H9 (cell line): ENCODE measurements at regions not wholly inside any gene's neighbourhood (a gene's known extent, or its start where the extent isn't known, plus 50 kb on each side); places are given as distances from the start of the nearest gene placed in this dataset.

Experiments
- DNase-seq: peaks from one replicate; pipeline ENCODE4 v3.0.0-alpha.2; 2017
- H2AFZ ChIP-seq: one replicate; pipeline ENCODE4 v1.6.1; 2013; ENCODE audit warnings: mild to moderate bottlenecking, low read length, control low read depth, moderate library complexity
- H2AK5ac ChIP-seq: 2 replicates; pipeline ENCODE4 v1.6.1; 2013; ENCODE audit warnings: low read length, control low read depth, mixed read lengths; ENCODE audit not compliant: insufficient read length
- H2BK120ac ChIP-seq: one replicate; pipeline ENCODE4 v1.6.1; 2013; ENCODE audit warnings: low read depth, mild to moderate bottlenecking, low read length, control low read depth, inconsistent platforms; ENCODE audit not compliant: poor library complexity, severe bottlenecking
- H2BK12ac ChIP-seq: 2 replicates; pipeline ENCODE4 v1.6.1; 2013; ENCODE audit warnings: low read length, control low read depth, mixed read lengths, low read depth; ENCODE audit not compliant: insufficient read length
- H2BK15ac ChIP-seq: 2 replicates; pipeline ENCODE4 v1.6.1; 2013; ENCODE audit warnings: low read depth, low read length, control low read depth
- H2BK20ac ChIP-seq: one replicate; pipeline ENCODE4 v1.6.1; 2013; ENCODE audit warnings: low read depth, mild to moderate bottlenecking, low read length, control low read depth, inconsistent platforms; ENCODE audit not compliant: poor library complexity, severe bottlenecking
- H2BK5ac ChIP-seq: 2 replicates; pipeline ENCODE4 v1.6.1; 2013; ENCODE audit warnings: low read length, control low read depth, mixed read lengths; ENCODE audit not compliant: insufficient read length
- H3K14ac ChIP-seq: 2 replicates; pipeline ENCODE4 v1.6.1; 2013; ENCODE audit warnings: low read length, control low read depth; ENCODE audit not compliant: insufficient read depth
- H3K18ac ChIP-seq: 2 replicates; pipeline ENCODE4 v1.6.1; 2013; ENCODE audit warnings: low read depth, mild to moderate bottlenecking, mixed read lengths, low read length, control low read depth; ENCODE audit not compliant: insufficient read length
- H3K23ac ChIP-seq: 2 replicates; pipeline ENCODE4 v1.6.1; 2013; ENCODE audit warnings: low read length, control low read depth, mixed read lengths, low read depth; ENCODE audit not compliant: insufficient read length
- H3K23me2 ChIP-seq: 2 replicates; pipeline ENCODE4 v1.6.1; 2013; ENCODE audit warnings: low read depth, mild to moderate bottlenecking, mixed read lengths, low read length, control low read depth; ENCODE audit not compliant: insufficient read length, poor library complexity, severe bottlenecking
- H3K27ac ChIP-seq: 2 replicates; pipeline ENCODE4 v1.5.1; 2013; ENCODE audit warnings: low read length, control low read depth, mixed read lengths, low read depth; ENCODE audit not compliant: insufficient read length
- H3K27me3 ChIP-seq: 2 replicates; pipeline ENCODE4 v1.6.1; 2013; ENCODE audit warnings: low read length, control low read depth, inconsistent platforms; ENCODE audit not compliant: insufficient read depth
- H3K4ac ChIP-seq: 2 replicates; pipeline ENCODE4 v1.6.1; 2013; ENCODE audit warnings: low read depth, mild to moderate bottlenecking, control low read depth, inconsistent platforms, low read length, moderate library complexity
- H3K4me1 ChIP-seq: 2 replicates; pipeline ENCODE4 v1.6.1; 2013; ENCODE audit warnings: low read length, control low read depth, inconsistent platforms; ENCODE audit not compliant: insufficient read depth
- H3K4me2 ChIP-seq: 2 replicates; pipeline ENCODE4 v1.6.1; 2013; ENCODE audit warnings: low read length, control low read depth, mixed read lengths; ENCODE audit not compliant: insufficient read length, insufficient read depth
- H3K56ac ChIP-seq: 2 replicates; pipeline ENCODE4 v1.6.1; 2013; ENCODE audit warnings: low read depth, mild to moderate bottlenecking, mixed read lengths, low read length, control low read depth; ENCODE audit not compliant: insufficient read length
- H3K79me1 ChIP-seq: 2 replicates; pipeline ENCODE4 v1.6.1; 2013; ENCODE audit warnings: low read depth, mild to moderate bottlenecking, moderate library complexity, low read length, control low read depth, inconsistent platforms; ENCODE audit not compliant: insufficient read depth, poor library complexity, severe bottlenecking
- H3K79me2 ChIP-seq: 2 replicates; pipeline ENCODE4 v1.6.1; 2013; ENCODE audit warnings: low read length, control low read depth, inconsistent platforms; ENCODE audit not compliant: insufficient read depth
- H3K9ac ChIP-seq: 2 replicates; pipeline ENCODE4 v1.6.1; 2013; ENCODE audit warnings: low read length, control low read depth, mixed read lengths; ENCODE audit not compliant: insufficient read length; ENCODE audit errors: extremely low read depth
- H3K9me3 ChIP-seq: one replicate; pipeline ENCODE4 v1.6.1; 2013; ENCODE audit warnings: low read depth, low read length, inconsistent platforms; ENCODE audit not compliant: control insufficient read depth
- H3T11ph ChIP-seq: one replicate; pipeline ENCODE4 v1.6.1; 2013; ENCODE audit warnings: mild to moderate bottlenecking, low read length, control low read depth, inconsistent platforms
- H4K20me1 ChIP-seq: one replicate; pipeline ENCODE4 v1.6.1; 2013; ENCODE audit not compliant: control insufficient read depth, insufficient read length, insufficient read depth
- H4K5ac ChIP-seq: 2 replicates; pipeline ENCODE4 v1.6.1; 2013; ENCODE audit warnings: low read depth, mild to moderate bottlenecking, mixed read lengths, low read length, control low read depth; ENCODE audit not compliant: insufficient read length
- H4K8ac ChIP-seq: replicated peaks from 2 replicates; pipeline ENCODE4 v1.6.1; 2013; ENCODE audit warnings: low read length, control low read depth, mixed read lengths, low read depth; ENCODE audit not compliant: insufficient read length
- H4K91ac ChIP-seq: 2 replicates; pipeline ENCODE4 v1.6.1; 2013; ENCODE audit warnings: low read depth, mild to moderate bottlenecking, moderate library complexity, mixed read lengths, low read length, control low read depth; ENCODE audit not compliant: insufficient read length
- H3K27ac Mint-ChIP-seq, 3 experiments: 2 replicates in 2 of 3; 3 replicates in 1 of 3; pipeline ENCODE4 v1.8.0; 2020 to 2021; ENCODE audit warnings: mixed read lengths in 3 of 3, mild to moderate bottlenecking in 1 of 3, moderate library complexity in 1 of 3
- H3K27me3 Mint-ChIP-seq: 2 replicates; pipeline ENCODE4 v1.8.0; 2021; ENCODE audit warnings: low read depth, mild to moderate bottlenecking, moderate library complexity, mixed read lengths
- H3K36me3 Mint-ChIP-seq, 3 experiments: 2 replicates in 2 of 3; 3 replicates in 1 of 3; pipeline ENCODE4 v1.8.0; 2020 to 2021; ENCODE audit warnings: low read depth in 3 of 3, mixed read lengths in 3 of 3; ENCODE audit not compliant: insufficient read depth in 1 of 3
- H3K4me1 Mint-ChIP-seq, 2 experiments: 2 replicates each; pipeline ENCODE4 v1.8.0; 2020; ENCODE audit warnings: mixed read lengths in 2 of 2
- H3K4me3 Mint-ChIP-seq, 2 experiments: 2 replicates in 1 of 2; 3 replicates in 1 of 2; pipeline ENCODE4 v1.8.0; 2020 to 2021; ENCODE audit warnings: mild to moderate bottlenecking in 2 of 2, mixed read lengths in 2 of 2, moderate library complexity in 1 of 2
- H3K9me3 Mint-ChIP-seq, 2 experiments: 2 replicates in 1 of 2; 3 replicates in 1 of 2; pipeline ENCODE4 v1.8.0; 2020; ENCODE audit warnings: mild to moderate bottlenecking in 2 of 2, mixed read lengths in 2 of 2, moderate library complexity in 1 of 2
- WGBS: extraction: QIAGEN DNeasy Blood & Tissue Kit; methylation state at CpG from one replicate; pipeline ENCODE4 v1.1.7; 2013; ENCODE audit warnings: missing lambda C conversion rate, low lambda C conversion rate, mixed read lengths; ENCODE audit not compliant: insufficient read length; ENCODE audit errors: extremely low coverage; 5-methylcytosine and 5-hydroxymethylcytosine counted together
- TF ChIP-seq, protein P1 (sequence below): fragments of 200-600 bp; sonication (generic); conservative IDR thresholded peaks from 3 replicates; pipeline ENCODE4 v1.8.0; 2021; ENCODE audit warnings: antibody characterized with exemption, mild to moderate bottlenecking

DNA sequence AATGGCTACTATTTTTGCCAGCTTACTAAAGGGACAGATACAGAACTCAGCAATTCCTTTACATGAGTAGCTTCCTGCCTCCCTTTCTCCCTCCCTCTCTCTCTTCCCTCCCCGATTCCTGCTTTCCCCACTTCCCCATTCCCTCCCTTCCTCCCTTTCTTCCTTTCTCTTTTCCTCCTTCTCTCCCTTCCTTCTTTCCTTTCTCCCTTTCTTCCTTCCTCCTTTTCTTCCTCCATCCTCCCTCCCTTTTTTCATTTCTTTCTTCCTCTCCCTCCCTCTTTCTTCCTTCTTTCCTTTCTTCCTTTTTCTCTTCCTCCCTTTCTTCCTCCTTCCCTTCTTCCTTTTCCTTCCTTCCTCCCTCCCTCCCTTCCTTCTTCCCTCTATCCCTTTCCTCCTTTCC, 178.1 kb downstream of the RNF144B start:
- Histone ChIP-seq H3T11ph (no peak overlapping the region), H3K4ac (no peak overlapping the region), H2AK5ac (no peak overlapping the region), H3K23ac (no peak overlapping the region), H3K14ac (no peak overlapping the region), H3K27me3 (no peaks in the 10 kb centered on the region), H3K9ac (no peak overlapping the region), H2BK5ac (no peak overlapping the region), H2BK12ac (no peak overlapping the region), H3K18ac (no peak overlapping the region), H3K56ac (no peak overlapping the region), H3K9me3 (no peaks in the 10 kb centered on the region), H3K79me1 (no peaks in the 10 kb centered on the region), H2BK120ac (no peak overlapping the region), H2AFZ (no peak overlapping the region), H4K5ac (no peak overlapping the region), H2BK20ac (no peak overlapping the region), H3K27ac (no peak overlapping the region), H3K23me2 (no peaks in the 10 kb centered on the region), H4K20me1 (no peaks in the 10 kb centered on the region), H4K91ac (no peak overlapping the region), H4K8ac (no peak overlapping the region), H3K79me2 (no peaks in the 10 kb centered on the region), H3K4me1 (no peaks in the 10 kb centered on the region), H3K4me2 (no peak overlapping the region), H2BK15ac (no peak overlapping the region)
- H3K4me3 Mint-ChIP-seq = no peak overlapping the region
- no peaks in the 10 kb centered on the region for H3K36me3 Mint-ChIP-seq
- H3K27ac Mint-ChIP-seq = no peak overlapping the region
- H3K4me1 Mint-ChIP-seq = no peaks in the 10 kb centered on the region
- no CpG with 5 or more reads among the region's 1 CpG for WGBS
- TF ChIP-seq, protein P1, sequence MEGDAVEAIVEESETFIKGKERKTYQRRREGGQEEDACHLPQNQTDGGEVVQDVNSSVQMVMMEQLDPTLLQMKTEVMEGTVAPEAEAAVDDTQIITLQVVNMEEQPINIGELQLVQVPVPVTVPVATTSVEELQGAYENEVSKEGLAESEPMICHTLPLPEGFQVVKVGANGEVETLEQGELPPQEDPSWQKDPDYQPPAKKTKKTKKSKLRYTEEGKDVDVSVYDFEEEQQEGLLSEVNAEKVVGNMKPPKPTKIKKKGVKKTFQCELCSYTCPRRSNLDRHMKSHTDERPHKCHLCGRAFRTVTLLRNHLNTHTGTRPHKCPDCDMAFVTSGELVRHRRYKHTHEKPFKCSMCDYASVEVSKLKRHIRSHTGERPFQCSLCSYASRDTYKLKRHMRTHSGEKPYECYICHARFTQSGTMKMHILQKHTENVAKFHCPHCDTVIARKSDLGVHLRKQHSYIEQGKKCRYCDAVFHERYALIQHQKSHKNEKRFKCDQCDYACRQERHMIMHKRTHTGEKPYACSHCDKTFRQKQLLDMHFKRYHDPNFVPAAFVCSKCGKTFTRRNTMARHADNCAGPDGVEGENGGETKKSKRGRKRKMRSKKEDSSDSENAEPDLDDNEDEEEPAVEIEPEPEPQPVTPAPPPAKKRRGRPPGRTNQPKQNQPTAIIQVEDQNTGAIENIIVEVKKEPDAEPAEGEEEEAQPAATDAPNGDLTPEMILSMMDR = no peak
- no peak for DNase-seq
- no peaks in the 10 kb centered on the region; a peak in 1 of 5 replicates for H3K9me3 Mint-ChIP-seq
- 0 out of 2 replicates have a peak, but pooled peaks cover 2% of the 10 kb centered on the region for H3K27me3 Mint-ChIP-seq
